ENCODE measurements at regions not wholly inside any gene's neighbourhood (a gene's known extent, or its start where the extent isn't known, plus 50 kb on each side); places are given as distances from the start of the nearest gene placed in this dataset.
"Not testable (repeated sequence)": the region's sequence is repeated elsewhere in the genome, so short reads cannot be mapped to it uniquely, and the experiment has no call there.

- no peak overlapping the region for H3K4me3 Mint-ChIP-seq
- DNase-seq, result no peak
- H3K36me3 Mint-ChIP-seq (ENCODE audit: low read depth), result no peaks in the 10 kb centered on the region
- intact Hi-C loops (cut with micrococcal nuclease), result no loop called here
- H3K4me1 Mint-ChIP-seq, result no peaks in the 10 kb centered on the region
- peaks cover 16% of the 10 kb centered on the region for H3K27me3 Mint-ChIP-seq
- no peaks in the 10 kb centered on the region for H3K9me3 Mint-ChIP-seq
- H3K27ac Mint-ChIP-seq, result no peak overlapping the region
Observed at GRCh38 chr7:36051501-36051900, 101.6 kb upstream of the EEPD1 start.

- intact Hi-C loops (cut with micrococcal nuclease), result no loop called here
- no peaks in the 10 kb centered on the region for H3K4me1 Mint-ChIP-seq
- no peak for DNase-seq
- peaks cover 20% of the 10 kb centered on the region for H3K27me3 Mint-ChIP-seq
- no peaks in the 10 kb centered on the region for H3K9me3 Mint-ChIP-seq
- H3K4me3 Mint-ChIP-seq, result no peak overlapping the region
- H3K27ac Mint-ChIP-seq, result no peak overlapping the region
- no peaks in the 10 kb centered on the region for H3K36me3 Mint-ChIP-seq (ENCODE audit: low read depth)
Observed at GRCh38 chr7:36053589-36053988, 99.5 kb upstream of the EEPD1 start.

DNA sequence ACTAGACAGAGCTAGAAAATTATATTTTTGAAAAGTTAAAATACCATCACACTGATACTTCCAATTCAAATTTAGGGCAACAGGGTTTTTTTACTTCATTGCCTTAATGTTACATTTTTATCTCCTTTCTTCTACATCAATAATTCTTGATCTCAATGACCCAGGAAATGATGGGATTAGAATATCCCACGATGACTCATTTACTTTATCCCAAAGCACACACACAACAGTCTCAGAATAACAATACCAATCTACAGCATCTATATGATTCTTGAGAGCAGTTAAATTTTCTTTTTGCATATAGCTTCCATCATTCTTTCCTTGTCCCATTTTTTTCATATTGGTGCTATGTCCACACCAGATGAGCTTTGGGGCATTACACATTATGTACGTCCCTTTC is 98.4 kb upstream of the EEPD1 start:
- intact Hi-C loops (cut with micrococcal nuclease), result no loop called here
- Mint-ChIP-seq H3K4me3 (no peak overlapping the region), H3K27ac (no peak overlapping the region), H3K27me3 (peaks cover 20% of the 10 kb centered on the region), H3K4me1 (no peaks in the 10 kb centered on the region), H3K9me3 (no peaks in the 10 kb centered on the region), H3K36me3 (ENCODE audit: low read depth) (no peaks in the 10 kb centered on the region)
- no peak for DNase-seq

GRCh38 chr7:36055207-36055606 is 97.8 kb upstream of the EEPD1 start:
- intact Hi-C loops (cut with micrococcal nuclease), result no loop called here
- H3K4me3 Mint-ChIP-seq, result no peak overlapping the region
- no peak for DNase-seq
- peaks cover 20% of the 10 kb centered on the region for H3K27me3 Mint-ChIP-seq
- H3K4me1 Mint-ChIP-seq, result no peaks in the 10 kb centered on the region
- H3K27ac Mint-ChIP-seq, result no peak overlapping the region
- H3K36me3 Mint-ChIP-seq (ENCODE audit: low read depth), result no peaks in the 10 kb centered on the region
- no peaks in the 10 kb centered on the region for H3K9me3 Mint-ChIP-seq

DNA sequence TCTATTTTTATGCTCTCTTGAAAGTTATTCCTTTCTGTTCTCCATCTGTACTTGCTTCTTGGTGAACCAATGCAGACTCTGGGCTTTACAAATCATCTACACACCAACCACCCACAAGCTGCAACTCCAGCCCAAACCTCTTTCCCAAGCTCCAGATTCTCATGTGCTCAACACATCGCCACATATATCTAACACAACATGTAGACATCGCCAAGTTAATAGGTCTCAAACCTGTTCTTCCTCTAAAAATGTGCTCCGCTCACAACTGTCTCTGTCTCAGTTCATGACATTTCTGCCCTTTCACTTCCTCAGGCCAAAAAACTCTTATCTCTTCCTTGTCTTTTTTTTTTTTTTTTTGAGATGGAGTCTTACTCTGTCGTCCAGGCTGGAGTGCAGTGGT is 95.7 kb upstream of the EEPD1 start:
- peaks cover 10% of the 10 kb centered on the region for H3K27me3 Mint-ChIP-seq
- no peaks in the 10 kb centered on the region for H3K36me3 Mint-ChIP-seq (ENCODE audit: low read depth)
- no peaks in the 10 kb centered on the region for H3K4me1 Mint-ChIP-seq
- DNase-seq, result no peak
- H3K27ac Mint-ChIP-seq, result no peak overlapping the region
- H3K9me3 Mint-ChIP-seq, result no peaks in the 10 kb centered on the region
- intact Hi-C loops (cut with micrococcal nuclease), result no loop called here
- H3K4me3 Mint-ChIP-seq, result no peak overlapping the region

GRCh38 chr7:36058020-36058592 is 94.9 kb upstream of the EEPD1 start:
- Mint-ChIP-seq H3K27ac (no peak overlapping the region), H3K9me3 (no peaks in the 10 kb centered on the region), H3K36me3 (ENCODE audit: low read depth) (no peaks in the 10 kb centered on the region), H3K4me1 (no peaks in the 10 kb centered on the region), H3K4me3 (no peak overlapping the region), H3K27me3 (peaks cover 10% of the 10 kb centered on the region)
- intact Hi-C loops (cut with micrococcal nuclease), result no loop called here
- DNase-seq, result no peak

DNA sequence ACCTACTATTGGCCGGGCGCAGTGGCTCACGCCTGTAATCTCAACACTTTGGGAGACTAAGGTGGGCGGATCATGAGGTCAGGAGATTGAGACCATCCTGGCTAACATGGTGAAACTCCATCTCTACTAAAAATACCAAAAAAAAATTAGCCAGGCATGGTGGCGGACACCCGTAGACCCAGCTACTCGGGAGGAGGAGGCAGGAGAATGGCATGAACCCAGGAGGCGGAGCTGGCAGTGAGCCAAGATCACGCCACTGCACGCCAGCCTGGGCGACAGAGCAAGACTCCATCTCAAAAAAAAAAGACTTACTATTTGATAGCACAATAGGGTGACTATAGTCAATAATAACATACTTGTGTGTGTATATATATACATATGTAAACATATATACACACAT is 92.7 kb upstream of the EEPD1 start:
- intact Hi-C loops (cut with micrococcal nuclease), result not testable (repeated sequence)

DNA sequence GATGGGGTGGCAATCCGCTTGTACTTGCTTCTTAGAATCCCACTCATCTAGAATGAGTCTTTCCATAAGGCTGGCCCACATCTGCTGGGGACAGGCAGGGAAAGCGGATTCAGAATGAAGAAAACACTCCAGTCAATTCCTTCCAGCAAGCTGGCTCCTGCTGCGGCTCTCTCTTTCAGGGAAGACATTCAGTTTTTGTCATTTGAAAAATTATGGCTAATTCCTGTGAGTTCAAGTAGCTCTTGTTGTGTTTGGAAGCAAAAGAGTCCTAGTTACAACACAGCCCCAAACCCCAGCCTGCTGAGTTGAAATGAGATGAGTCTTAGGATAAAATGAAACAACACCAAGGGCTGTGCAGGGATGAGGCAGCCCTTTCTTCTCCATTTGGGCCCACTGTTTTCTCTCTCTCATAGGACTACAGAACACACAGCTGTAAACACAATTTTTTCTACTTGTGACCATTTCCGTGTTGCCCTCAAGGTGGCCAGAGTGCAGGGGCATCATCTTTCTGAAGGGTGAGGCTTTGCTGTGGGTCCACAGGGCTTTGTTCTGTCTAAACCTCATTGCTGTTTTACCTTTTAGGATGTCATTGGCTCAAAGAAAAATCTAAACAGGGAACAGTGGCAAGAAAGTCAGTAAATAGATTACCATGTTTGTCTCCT is 90.8 kb upstream of the EEPD1 start:
- DNase-seq, result no peak
- intact Hi-C loops (cut with micrococcal nuclease), result no loop called here
- H3K27me3 Mint-ChIP-seq, result peaks cover 3% of the 10 kb centered on the region
- H3K4me3 Mint-ChIP-seq, result no peak overlapping the region
- H3K36me3 Mint-ChIP-seq (ENCODE audit: low read depth), result no peaks in the 10 kb centered on the region
- H3K4me1 Mint-ChIP-seq, result no peaks in the 10 kb centered on the region
- no peaks in the 10 kb centered on the region for H3K9me3 Mint-ChIP-seq
- H3K27ac Mint-ChIP-seq, result no peak overlapping the region

More for the DNA sequence above, 92.7 kb upstream of the EEPD1 start:
- H3K4me1 Mint-ChIP-seq; H3K36me3 Mint-ChIP-seq (ENCODE audit: low read depth); H3K27me3 Mint-ChIP-seq; DNase-seq; H3K27ac Mint-ChIP-seq; H3K9me3 Mint-ChIP-seq; H3K4me3 Mint-ChIP-seq: not testable (repeated sequence)

DNA sequence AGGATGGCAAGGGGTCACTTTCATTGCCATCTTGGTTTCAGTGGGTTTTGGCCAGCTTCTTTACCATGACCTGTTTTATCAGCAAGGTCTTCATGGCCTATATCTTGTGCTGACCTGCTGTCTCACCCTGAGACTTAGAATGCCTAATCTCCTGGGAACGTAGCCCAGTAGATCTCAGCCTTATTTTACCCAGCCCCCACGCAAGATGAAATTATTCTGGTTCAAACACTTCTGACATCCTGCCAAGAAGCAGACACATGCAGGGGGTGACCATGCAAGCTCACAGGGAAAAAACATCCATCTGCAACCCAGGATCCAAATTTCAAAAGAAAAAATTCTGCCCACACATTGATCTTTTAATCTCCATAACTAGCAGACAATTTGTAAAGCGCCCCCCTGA is 88.4 kb upstream of the EEPD1 start:
- no peak for DNase-seq
- Mint-ChIP-seq H3K4me1 (no peaks in the 10 kb centered on the region), H3K27me3 (peaks cover 6% of the 10 kb centered on the region), H3K9me3 (no peaks in the 10 kb centered on the region), H3K4me3 (no peak overlapping the region), H3K27ac (no peak overlapping the region), H3K36me3 (ENCODE audit: low read depth) (no peaks in the 10 kb centered on the region)
- intact Hi-C loops (cut with micrococcal nuclease), result no loop called here

DNA sequence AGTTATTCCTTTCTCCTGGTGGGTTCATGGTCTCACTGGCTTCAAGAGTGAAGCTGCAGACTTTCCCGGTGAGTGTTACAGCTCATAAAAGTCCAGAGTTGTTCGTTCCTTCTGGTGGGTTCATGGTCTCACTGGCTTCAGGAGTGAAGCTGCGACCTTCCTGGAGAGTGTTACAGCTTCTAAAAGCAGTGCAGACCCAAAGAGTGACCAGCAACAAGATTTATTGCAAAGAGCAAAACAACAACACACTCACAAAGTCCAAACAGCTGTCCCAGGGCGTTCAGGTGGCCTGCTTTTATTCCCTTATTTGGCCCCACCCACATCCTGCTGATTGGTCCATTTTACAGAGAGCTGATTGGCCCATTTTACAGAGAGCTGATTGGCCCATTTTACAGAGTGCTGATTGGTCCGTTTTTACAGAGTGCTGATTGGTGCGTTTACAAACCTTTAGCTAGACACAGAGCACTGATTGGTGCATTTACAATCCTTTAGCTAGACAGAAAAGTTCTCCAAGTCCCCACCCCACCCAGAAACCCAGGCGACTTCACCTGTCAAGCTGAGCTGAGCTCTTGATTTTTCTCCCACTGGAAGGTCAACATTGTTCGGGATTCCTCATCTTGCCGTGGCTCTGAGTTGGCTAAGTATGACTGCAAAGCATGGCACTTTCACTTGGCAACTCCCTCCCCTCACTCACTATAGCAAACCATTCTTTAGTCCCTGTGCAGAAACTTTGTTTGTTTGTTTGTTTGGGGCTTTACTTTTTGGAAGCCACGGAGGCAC is 87.3 kb upstream of the EEPD1 start:
- H3K27me3 Mint-ChIP-seq; H3K36me3 Mint-ChIP-seq (ENCODE audit: low read depth); H3K4me1 Mint-ChIP-seq; DNase-seq; intact Hi-C loops (cut with micrococcal nuclease); H3K9me3 Mint-ChIP-seq; H3K27ac Mint-ChIP-seq; H3K4me3 Mint-ChIP-seq: not testable (repeated sequence)

GRCh38 chr7:36066343-36066664 is 86.8 kb upstream of the EEPD1 start:
- H3K27me3 Mint-ChIP-seq, result peaks cover 6% of the 10 kb centered on the region
- H3K27ac Mint-ChIP-seq, result no peak overlapping the region
- no peaks in the 10 kb centered on the region for H3K36me3 Mint-ChIP-seq (ENCODE audit: low read depth)
- no peak for DNase-seq
- intact Hi-C loops (cut with micrococcal nuclease), result no loop called here
- H3K4me1 Mint-ChIP-seq, result no peaks in the 10 kb centered on the region
- H3K9me3 Mint-ChIP-seq, result no peaks in the 10 kb centered on the region
- H3K4me3 Mint-ChIP-seq, result no peak overlapping the region

GRCh38 chr7:36070230-36070629 is 82.8 kb upstream of the EEPD1 start:
- no peak overlapping the region for H3K4me3 Mint-ChIP-seq
- no peaks in the 10 kb centered on the region for H3K9me3 Mint-ChIP-seq
- no peak overlapping the region for H3K27ac Mint-ChIP-seq
- no peaks in the 10 kb centered on the region for H3K36me3 Mint-ChIP-seq (ENCODE audit: low read depth)
- H3K4me1 Mint-ChIP-seq, result no peaks in the 10 kb centered on the region
- DNase-seq, result no peak
- intact Hi-C loops (cut with micrococcal nuclease), result no loop called here
- peaks cover 11% of the 10 kb centered on the region for H3K27me3 Mint-ChIP-seq

DNA sequence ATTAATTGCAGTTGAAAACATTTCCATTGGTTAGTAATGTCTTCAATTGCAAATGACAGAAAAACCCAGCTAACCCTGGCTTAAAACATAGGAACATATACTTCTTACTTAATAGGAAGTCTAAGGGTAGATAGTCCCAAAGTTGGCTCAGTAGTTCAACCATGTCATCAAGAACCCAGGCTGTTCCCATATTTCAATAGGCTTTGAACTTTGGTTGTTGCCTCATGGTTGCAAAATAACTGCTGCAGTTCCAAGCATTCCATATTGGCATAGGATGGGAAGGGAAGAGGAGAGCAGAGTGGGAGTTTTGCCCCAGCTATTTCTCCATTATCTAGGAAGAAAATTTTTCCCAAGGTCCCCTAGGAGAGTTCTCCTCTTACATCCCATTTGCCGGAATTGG is 81.4 kb upstream of the EEPD1 start:
- DNase-seq, result no peak
- H3K4me3 Mint-ChIP-seq, result no peak overlapping the region
- no peak overlapping the region for H3K27ac Mint-ChIP-seq
- H3K4me1 Mint-ChIP-seq, result no peaks in the 10 kb centered on the region
- no peaks in the 10 kb centered on the region for H3K36me3 Mint-ChIP-seq (ENCODE audit: low read depth)
- peaks cover 13% of the 10 kb centered on the region for H3K27me3 Mint-ChIP-seq
- H3K9me3 Mint-ChIP-seq, result no peaks in the 10 kb centered on the region
- intact Hi-C loops (cut with micrococcal nuclease), result no loop called here

GRCh38 chr7:36072620-36073019 is 80.4 kb upstream of the EEPD1 start:
- H3K4me1 Mint-ChIP-seq, result no peaks in the 10 kb centered on the region
- no peak overlapping the region for H3K4me3 Mint-ChIP-seq
- H3K27me3 Mint-ChIP-seq, result peaks cover 10% of the 10 kb centered on the region
- no peak overlapping the region for H3K27ac Mint-ChIP-seq
- no peaks in the 10 kb centered on the region for H3K9me3 Mint-ChIP-seq
- intact Hi-C loops (cut with micrococcal nuclease), result no loop called here
- H3K36me3 Mint-ChIP-seq (ENCODE audit: low read depth), result no peaks in the 10 kb centered on the region
- DNase-seq, result no peak
